ENCODE measurements at regions not wholly inside any gene's neighbourhood (a gene's known extent, or its start where the extent isn't known, plus 50 kb on each side); places are given as distances from the start of the nearest gene placed in this dataset.

DNA sequence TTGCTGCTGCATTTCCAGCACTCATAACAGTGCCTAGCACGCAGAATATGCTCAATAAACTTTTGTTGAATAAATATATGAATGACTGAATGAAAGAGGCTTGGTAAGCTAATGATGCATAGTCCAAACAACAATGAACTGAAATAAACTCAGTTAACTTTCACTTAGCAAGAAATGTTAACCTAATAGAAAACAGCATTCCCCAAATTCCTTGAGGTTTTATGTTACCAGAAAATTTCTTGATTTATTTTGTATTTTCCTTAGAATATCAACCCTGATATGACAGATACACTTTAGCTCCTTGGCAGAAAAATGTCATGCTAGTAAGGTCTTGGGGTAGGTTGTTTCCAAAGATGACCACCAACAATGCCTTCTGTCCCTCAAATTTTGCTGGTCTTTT, 217.4 kb downstream of the KCNE4 start:
- TF ChIP-seq, protein P1, sequence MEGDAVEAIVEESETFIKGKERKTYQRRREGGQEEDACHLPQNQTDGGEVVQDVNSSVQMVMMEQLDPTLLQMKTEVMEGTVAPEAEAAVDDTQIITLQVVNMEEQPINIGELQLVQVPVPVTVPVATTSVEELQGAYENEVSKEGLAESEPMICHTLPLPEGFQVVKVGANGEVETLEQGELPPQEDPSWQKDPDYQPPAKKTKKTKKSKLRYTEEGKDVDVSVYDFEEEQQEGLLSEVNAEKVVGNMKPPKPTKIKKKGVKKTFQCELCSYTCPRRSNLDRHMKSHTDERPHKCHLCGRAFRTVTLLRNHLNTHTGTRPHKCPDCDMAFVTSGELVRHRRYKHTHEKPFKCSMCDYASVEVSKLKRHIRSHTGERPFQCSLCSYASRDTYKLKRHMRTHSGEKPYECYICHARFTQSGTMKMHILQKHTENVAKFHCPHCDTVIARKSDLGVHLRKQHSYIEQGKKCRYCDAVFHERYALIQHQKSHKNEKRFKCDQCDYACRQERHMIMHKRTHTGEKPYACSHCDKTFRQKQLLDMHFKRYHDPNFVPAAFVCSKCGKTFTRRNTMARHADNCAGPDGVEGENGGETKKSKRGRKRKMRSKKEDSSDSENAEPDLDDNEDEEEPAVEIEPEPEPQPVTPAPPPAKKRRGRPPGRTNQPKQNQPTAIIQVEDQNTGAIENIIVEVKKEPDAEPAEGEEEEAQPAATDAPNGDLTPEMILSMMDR (conservative IDR thresholded peaks at IDR 0.05 in 1 of 2, IDR thresholded peaks at IDR 0.05 in 1 of 2; ENCODE audit: low read depth in 1 of 2, low read length in 2 of 2): no peak
- no peak for TF ChIP-seq EZH2 (IDR thresholded peaks at IDR 0.05; ENCODE audit: low read length, missing control alignments)

Data from fibroblast of lung (primary cell).